LNCAP (cell line): ENCODE measurements at regions not wholly inside any gene's neighbourhood (a gene's known extent, or its start where the extent isn't known, plus 50 kb on each side); places are given as distances from the start of the nearest gene placed in this dataset.

Source experiments
- TF ChIP-seq, protein P1 (sequence below): fragments of 450-650 bp; IDR thresholded peaks from 2 replicates; pipeline ENCODE4 v1.5.1; 2017; ENCODE audit warnings: mild to moderate bottlenecking

DNA sequence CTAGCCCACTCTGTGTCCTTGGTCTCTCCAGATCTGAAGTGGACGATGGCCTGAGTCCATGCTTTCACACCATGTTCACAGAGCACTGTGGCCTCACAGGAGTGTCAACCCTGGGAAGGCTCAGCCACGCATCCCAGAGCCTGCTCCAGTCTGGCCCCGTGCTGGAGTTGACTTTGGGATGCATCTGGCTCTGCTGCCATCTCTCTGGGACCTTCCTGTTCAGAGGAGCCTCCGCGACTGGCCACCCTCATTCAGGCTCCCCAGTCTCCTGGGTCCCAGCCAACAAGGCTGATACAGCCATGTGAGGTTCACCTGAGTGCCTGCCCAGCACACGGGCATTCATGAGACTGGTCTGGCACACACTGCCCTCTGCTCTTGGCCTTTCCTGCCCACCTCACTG, 199.7 kb upstream of the RAB6C start:
- TF ChIP-seq, protein P1, sequence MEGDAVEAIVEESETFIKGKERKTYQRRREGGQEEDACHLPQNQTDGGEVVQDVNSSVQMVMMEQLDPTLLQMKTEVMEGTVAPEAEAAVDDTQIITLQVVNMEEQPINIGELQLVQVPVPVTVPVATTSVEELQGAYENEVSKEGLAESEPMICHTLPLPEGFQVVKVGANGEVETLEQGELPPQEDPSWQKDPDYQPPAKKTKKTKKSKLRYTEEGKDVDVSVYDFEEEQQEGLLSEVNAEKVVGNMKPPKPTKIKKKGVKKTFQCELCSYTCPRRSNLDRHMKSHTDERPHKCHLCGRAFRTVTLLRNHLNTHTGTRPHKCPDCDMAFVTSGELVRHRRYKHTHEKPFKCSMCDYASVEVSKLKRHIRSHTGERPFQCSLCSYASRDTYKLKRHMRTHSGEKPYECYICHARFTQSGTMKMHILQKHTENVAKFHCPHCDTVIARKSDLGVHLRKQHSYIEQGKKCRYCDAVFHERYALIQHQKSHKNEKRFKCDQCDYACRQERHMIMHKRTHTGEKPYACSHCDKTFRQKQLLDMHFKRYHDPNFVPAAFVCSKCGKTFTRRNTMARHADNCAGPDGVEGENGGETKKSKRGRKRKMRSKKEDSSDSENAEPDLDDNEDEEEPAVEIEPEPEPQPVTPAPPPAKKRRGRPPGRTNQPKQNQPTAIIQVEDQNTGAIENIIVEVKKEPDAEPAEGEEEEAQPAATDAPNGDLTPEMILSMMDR: no peak

DNA sequence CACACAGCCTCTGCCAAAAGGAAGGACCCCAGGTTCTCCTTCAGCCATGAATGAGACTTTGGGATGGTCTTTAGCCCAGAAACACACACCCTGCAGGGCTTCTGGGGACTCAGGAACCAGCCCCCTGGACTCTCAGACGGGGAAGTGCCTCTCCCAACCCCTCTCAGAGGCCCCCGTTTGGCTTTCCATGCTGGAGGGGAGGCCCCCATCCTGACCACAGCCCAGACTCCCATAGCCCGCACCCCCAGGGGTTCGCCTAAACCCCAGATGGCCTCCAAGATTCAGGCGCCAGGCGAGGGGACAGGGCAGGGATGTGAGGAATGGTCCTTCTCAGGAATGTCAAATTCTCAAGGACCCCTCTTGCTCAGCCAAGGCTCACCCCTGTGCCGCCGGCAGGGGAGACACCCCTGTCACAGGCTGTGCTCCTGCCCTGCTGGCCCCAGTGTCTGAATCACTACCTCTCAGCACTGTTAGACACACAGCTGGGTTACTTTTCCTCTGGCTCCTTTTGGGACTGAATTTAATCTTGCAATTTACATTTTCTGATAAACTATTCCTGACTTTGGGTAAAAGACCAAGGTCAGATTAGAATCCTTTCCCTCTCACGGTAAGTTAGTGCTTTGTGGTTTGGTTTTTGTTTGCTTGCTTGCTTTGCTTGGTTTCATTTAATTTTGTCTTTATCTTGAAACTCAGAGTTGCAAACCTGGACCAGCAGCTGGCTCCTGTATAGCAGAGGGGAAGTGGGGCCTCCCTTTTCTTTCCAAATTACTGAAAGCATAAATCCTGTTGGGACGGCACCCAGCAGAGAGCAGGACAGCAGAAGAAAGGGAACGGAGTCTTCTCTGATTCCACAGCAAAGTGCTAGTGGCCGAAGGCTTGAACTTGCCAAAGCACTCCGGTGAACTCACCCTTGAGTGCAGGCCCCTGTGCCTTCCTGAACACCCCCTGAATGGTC, 198.9 kb upstream of the RAB6C start:
- TF ChIP-seq, protein P1: no peak

DNA sequence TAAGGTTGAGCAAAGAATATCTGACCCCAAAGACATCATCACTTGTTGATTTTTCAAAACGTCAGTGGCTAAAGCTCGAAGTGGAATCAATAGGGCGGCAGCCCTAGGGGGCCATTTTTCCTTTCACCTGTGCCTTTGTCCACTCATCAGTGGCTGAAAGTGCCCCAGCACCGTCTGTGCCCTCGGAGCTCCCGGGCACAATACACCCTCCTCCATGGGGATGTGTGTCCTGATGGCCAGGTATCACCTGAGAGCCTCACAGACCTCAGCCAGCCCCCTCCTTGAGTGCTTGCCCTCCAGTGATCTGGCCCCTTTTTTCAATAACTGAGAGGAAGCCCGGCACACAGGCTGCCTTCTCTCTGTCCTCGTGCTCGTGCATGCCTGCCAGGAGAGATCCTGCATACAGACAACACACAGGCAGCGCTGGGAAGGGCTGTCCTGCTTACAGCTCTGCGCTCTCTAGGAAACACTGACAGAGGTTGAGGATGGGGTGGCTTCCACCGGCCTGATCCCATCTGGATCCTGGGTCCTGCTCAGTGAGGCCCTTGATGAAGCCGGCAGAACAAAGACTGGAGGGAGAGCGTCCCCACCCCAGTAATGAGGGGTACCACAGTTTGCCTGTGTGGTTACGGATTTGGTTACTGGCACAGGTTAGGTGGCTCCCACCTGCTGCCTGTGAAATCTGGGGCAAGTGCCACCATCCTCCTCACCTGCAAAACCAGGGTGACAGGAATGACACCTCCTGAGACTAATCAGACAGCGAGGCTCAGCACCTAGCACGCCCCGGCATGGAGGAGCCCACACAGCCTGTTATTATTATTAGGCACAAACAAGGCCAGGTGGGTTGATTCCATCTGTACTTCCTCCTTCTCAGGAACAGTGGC, 197.5 kb upstream of the RAB6C start:
- TF ChIP-seq, protein P1: no peak

DNA sequence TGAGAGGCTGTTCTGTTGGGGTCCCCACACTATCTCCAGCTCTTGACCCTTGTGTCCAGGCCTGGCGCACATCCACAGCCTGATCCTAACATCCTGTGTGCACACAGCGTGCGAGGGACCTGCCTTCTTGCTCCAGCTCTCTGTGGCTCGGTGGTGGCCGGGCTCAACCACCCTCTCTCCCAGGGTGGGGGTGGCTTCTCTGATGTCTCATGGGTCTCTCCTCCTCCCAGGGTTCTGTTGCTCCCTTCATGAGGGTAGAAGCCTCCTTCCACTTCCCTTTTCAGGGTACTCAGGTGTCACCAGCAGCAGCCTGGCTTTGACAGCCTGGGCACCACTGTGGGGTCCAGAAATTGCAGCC, 196.9 kb upstream of the RAB6C start:
- TF ChIP-seq, protein P1: no peak

DNA sequence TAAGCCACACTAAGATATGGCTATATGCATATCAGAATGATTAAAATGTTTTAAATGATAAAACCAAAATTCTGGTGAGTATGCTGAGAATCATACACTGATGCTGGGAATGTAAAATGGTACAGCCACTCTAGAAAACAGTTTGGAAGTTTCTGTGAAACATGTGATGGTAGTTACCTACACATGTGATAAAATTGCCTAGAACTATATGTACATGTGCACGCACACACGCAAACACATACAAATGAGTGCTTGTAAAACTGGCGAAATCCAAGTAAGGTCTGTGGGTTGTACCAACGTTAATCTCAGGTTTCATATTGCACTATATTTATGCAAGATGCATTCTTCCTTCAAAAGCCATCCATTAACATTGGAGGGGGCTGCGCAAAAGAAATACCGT, 195.0 kb upstream of the RAB6C start:
- TF ChIP-seq, protein P1: no peak

DNA sequence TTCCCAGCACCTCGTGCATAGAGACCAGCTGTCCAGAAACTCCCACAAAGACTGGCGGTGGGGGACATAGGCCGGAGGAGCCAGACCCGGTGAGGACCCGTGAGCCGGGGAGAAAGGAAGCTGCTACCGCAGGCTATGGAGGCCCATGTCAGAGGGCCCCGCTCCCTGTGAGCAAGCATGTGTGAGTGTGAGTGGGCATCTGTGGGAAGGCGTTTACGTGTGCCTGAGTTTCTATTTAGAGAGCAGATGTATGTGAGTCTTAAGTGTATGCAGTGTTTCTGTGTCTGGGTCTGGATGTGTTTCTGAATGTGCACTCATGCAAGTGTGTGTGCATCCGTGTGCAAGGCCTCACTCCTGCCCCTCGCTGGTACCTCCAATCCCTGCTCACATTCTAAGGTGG, 187.8 kb upstream of the RAB6C start:
- TF ChIP-seq, protein P1: no peak

DNA sequence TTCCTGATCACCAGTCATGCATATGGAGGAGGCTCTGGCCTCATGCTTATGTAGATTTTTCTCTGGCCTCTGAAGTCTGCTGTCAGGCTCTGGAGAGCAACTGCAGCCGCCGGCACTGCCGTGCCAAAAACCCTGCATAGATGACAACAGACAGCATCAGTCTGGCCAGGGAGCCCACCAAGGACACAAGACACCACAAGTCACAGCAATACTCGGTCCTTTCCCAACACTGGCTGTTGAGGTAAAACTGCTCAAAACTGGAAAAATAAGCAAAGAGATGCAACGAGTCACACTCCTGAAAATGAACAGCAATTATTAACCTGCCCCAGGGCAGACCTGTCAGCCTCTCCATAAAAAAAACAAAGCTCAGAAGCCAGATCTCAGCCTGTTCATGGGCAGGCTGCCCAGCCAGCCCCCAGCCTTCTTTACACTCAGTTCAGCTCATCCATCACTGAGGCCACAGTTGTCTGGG, 186.0 kb upstream of the RAB6C start:
- TF ChIP-seq, protein P1: no peak
